ENCODE measurements at regions not wholly inside any gene's neighbourhood (a gene's known extent, or its start where the extent isn't known, plus 50 kb on each side); places are given as distances from the start of the nearest gene placed in this dataset.
A peak's percentile ranks its signal among the peaks of the same experiment; 100 is the strongest.

- DNase-seq (ENCODE audit: low read depth in 2 of 2), result no peak
These were observed 246.0 kb upstream of the GADL1 start for GRCh38 chr3:31140470-31140869.

DNA sequence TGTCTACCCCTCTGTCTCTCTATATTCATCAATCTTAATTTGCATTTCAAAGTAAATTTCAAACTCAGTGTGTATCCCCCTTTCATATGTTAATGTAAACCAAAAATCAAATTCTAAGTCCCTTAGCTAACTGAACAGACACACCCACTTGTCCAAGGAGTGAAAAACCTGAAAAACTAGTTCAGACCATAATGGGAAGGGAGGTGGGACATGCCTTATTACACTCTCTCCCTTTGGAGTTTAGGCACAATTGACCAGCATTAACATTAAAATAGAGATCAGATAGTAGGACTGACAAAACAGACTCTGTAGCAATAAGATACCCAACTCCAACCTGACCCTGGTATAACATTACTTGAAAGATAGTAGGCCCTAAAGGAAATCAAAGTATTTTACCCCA is 247.7 kb upstream of the GADL1 start:
- no peak for DNase-seq (ENCODE audit: low read depth in 2 of 2)

GRCh38 chr3:31142543-31142942 is 248.1 kb upstream of the GADL1 start:
- DNase-seq (ENCODE audit: low read depth in 2 of 2), result no peak

- DNase-seq (ENCODE audit: low read depth in 2 of 2), result no peak
These were observed 250.6 kb upstream of the GADL1 start for GRCh38 chr3:31145062-31145461.

GRCh38 chr3:31147550-31147949 is 253.1 kb upstream of the GADL1 start:
- no peak for DNase-seq (ENCODE audit: low read depth in 2 of 2)

DNA sequence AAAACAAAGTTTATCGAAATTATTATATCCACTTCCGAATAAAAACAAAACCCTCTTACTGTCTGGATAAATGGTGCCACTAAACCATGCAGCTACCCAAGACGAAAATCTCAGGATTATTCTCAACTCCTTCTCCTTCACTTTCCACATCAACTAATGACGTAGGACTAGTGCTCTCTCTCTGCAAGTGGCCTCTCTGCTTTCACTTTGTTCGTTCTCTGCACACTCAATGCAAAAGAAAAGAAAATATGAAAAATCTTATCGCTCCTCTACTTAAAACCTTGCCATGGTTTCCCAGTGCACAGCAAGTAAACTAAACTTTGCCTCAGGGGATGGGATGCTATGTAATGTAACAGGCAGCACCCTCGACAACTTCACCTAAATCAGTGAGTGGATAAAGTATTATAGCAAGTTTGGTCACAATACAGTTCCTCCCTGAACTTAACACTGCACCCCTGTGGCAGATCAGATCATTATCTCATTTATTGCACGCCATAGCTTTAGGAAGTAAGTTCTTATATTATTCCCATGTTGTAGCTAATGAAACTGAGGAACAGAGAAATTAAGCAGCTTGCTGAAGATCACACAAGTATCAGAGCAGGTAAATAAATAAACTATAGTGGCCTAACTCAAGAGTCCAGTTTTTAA is 262.7 kb upstream of the GADL1 start:
- no peak for DNase-seq (ENCODE audit: low read depth in 2 of 2)

- DNase-seq (ENCODE audit: low read depth in 2 of 2), result peak; percentile 85
These were observed 263.6 kb upstream of the GADL1 start for GRCh38 chr3:31157893-31158620.

GRCh38 chr3:31159331-31160039 is 265.0 kb upstream of the GADL1 start:
- DNase-seq (ENCODE audit: low read depth in 2 of 2), result no peak

DNA sequence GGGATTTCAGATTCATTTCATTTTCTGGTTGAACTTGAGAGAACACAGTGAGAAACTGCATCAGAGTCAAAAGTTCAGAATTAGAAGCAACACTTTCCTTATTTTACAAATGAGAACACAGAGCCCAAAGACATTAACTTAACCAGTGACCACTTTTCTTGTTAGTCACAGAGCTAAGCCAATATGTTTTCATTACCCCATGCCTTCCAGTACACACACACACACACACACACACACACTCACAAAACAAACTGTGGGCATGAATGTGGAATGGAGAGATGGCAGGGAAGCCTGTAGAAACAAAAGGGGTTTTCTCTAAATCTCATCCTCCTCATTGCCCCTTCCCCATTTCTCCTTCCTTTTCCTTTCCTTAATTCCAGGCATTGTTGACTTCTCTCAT is 267.4 kb upstream of the GADL1 start:
- DNase-seq (ENCODE audit: low read depth in 2 of 2), result no peak

- no peak for DNase-seq (ENCODE audit: low read depth in 2 of 2)
These were observed 269.9 kb upstream of the GADL1 start for GRCh38 chr3:31164381-31164780.

DNA sequence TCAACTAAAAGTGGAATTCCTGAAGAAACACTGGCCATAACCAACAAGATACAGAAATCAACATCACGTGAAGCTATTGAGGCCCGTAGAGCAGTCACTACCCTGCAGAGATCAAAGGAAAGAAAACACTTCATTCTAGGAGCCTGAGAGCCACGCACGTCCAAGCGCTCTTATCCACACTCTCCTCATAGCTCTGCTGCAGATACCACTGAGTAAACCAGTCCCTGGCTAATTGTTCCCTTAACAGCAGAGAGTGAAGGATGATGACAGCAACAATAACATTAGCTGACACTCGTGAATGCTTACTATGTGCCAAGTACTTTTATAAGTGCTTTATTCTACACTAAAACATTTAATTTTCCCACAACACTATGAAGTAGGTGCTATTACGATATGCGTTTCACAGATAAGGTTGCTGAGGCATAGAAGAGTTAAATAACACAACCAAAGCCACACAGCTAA is 271.0 kb upstream of the GADL1 start:
- DNase-seq (ENCODE audit: low read depth in 2 of 2), result no peak

DNA sequence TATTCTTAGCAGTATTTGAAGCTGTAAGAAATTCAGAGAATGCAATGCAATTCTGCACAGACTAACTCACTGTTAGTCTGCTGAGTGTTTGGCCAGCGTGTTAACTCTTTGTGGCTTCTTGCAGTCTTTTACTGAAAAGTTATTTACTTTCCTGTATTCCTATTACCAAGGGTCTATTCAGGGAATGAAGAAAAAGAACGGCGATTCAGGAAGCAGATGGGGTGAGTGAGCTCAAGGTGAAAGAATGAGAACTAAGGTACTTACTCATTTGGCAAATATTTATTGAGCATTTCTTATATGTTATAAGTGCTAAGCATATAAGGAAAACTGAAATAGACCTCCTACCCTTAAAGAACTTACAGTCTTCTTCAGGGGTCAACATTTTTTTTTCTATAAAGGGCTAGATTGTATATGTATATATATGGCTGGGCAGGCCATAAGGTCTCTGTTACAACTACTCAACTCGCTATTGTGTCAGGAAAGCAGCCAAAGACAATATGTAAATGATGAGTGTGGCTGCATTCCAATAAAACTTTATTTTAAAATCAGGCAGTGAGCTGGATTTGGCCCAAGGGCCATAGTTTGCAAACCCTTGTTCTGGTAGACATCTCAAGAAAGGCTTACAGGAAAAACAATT is 271.9 kb upstream of the GADL1 start:
- DNase-seq (ENCODE audit: low read depth in 2 of 2), result peak; percentile 72 to 77

- DNase-seq (ENCODE audit: low read depth in 2 of 2), result no peak
These were observed 273.2 kb upstream of the GADL1 start for GRCh38 chr3:31167666-31168065.

GRCh38 chr3:31170932-31171670 is 276.6 kb upstream of the GADL1 start:
- peak; percentile 87 to 88 for DNase-seq (ENCODE audit: low read depth in 2 of 2)

- DNase-seq (ENCODE audit: low read depth in 2 of 2), result no peak
These were observed 277.9 kb upstream of the GADL1 start for GRCh38 chr3:31172336-31172735.

GRCh38 chr3:31173118-31173718 is 278.8 kb upstream of the GADL1 start:
- DNase-seq (ENCODE audit: low read depth in 2 of 2), result no peak

- DNase-seq (ENCODE audit: low read depth in 2 of 2), result no peak
These were observed 279.6 kb upstream of the GADL1 start for GRCh38 chr3:31174079-31174478.

DNA sequence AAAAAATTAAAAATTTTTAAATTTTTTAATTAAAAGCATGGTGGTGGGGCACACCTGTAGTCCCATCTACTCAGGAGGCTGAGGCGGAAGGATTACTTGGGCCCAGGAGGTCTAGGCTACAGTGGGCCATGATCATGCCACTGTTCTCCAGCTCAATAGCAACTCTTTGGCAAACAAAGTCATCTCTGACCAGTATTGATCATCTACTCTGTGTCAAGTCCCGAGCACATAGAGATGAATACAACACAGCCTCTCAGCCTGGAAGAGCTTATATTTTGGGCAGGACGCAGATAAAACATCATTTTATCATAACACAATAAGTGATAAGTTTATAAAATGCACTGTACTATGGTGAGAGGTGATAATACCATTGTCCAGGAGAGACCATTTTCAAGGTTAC is 281.6 kb upstream of the GADL1 start:
- no peak for DNase-seq (ENCODE audit: low read depth in 2 of 2)

DNA sequence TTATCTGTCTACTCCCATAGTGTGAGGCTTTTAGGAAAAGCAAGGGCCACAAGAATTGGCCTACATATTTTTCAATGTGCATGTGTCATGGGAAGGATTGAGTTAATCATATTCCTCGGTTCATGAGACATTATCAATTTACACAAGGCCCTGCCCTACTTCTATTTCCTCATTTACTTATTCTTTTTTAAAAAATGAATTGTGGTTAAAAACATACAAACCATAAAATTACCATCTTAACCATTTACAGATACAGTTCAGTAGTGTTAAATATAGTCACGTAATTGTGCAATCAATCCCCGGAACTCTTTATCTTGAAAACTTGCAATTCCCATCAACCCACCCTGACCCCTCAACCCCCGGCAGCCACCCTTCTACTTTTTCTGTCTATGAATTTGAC is 284.0 kb upstream of the GADL1 start:
- no peak for DNase-seq (ENCODE audit: low read depth in 2 of 2)

- DNase-seq (ENCODE audit: low read depth in 2 of 2), result no peak
These were observed 285.3 kb upstream of the GADL1 start for GRCh38 chr3:31179768-31180167.

DNA sequence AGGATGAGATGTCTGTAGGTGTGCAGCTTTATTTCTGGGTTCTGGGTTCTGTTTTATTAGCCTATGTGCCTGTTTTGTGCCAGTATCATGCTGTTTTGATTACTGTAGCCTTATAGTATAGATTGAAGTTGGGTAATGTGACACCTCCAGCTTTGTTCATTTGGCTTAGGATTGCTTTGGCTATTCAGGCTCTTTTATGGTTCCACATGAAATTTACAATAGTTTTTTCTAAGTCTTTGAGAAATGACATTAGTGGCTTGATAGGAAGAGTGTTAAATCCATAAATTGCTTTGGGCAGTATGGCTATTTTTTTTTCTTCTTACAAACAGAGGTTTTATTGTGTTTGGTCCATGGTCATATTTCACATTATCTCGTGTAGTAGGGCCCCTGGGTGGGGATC is 285.8 kb upstream of the GADL1 start:
- DNase-seq (ENCODE audit: low read depth in 2 of 2), result no peak

All from fibroblast of skin of left quadriceps (primary cell).